Fibroblast of skin of back (primary cell): ENCODE measurements at regions not wholly inside any gene's neighbourhood (a gene's known extent, or its start where the extent isn't known, plus 50 kb on each side); places are given as distances from the start of the nearest gene placed in this dataset.
A peak's percentile ranks its signal among the peaks of the same experiment; 100 is the strongest.

Experiments used
- DNase-seq: peaks from one replicate; pipeline ENCODE4 v3.0.0-alpha.2; 2013

- peak; percentile 85 for DNase-seq
Observed at GRCh38 chr12:91381309-91381804, 198.7 kb upstream of the DCN start.

GRCh38 chr12:91380631-91381030 is 198.0 kb upstream of the DCN start:
- DNase-seq = no peak

DNA sequence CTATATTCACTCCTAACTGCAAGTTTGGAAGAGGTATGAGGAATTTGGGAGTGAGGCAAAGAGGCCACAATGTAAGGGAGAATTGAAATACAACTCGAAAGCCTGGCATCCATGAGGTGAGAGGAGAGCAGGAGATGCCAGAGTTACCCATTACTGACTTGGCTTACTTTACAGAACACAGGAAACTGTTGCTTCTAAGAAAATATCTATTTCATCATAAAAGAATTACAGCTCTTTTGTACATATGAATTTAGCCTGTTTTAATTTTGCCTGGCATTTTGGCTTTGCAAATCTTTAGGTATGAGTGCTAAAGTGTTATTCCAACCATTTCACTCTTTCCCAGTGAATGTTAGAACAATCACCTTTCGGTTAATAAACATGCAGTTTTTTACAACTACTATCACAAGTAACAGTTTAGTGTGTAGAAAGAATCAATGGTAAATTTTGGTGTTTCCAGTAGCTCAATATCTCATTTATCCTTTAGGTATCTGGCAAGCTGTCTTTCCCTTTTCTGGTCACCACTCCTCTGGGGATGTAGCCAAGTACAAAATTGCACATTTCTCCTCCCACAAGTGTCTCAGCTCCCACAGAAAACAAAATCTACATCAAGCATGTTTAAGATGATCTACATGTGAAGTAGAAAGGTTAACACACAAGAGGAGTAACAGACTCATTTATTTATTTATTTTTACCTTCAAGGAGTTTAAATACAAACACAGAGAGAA is 196.6 kb upstream of the DCN start:
- no peak for DNase-seq

- peak; percentile 34 for DNase-seq
Observed at GRCh38 chr12:91377436-91377835, 194.8 kb upstream of the DCN start.

GRCh38 chr12:91373086-91373485 is 190.5 kb upstream of the DCN start:
- no peak for DNase-seq

DNA sequence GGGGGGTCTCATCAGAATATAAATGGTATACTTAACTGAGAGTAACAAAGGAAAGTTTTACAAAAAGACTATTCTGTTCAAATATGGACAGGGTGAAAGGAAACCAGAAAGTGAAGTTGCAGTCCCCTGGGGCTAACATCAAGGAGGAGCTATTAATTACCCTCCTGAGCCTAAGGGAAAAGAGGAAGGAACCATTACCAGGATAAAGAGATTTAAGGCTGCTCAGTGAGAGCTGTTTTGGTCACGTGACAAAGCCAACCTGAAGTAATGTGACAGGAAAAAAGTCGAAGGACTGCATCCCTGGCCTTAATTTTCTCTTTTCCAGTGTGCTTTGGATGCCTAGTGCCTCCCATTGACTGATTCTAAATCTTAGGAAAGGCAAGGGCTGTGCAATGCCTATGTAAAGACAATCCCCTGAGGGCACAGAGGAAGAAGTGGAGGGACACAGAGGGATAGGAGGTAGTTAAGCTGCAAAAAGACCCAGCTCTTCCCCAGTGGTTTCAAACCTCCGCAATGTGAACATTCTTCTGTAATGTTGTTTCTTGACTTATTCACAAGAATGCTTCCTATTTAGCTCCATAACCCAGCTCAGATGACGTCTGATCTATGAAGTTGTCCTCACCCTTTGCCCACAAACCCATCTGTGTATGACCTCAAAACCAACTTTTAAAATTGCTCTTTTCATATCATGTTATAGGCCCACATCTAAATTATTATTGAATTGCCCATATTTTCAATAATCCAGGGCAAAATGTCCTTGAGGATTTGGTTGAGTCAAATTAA is 187.7 kb upstream of the DCN start:
- DNase-seq = no peak

- DNase-seq = no peak
Observed at GRCh38 chr12:91368613-91369012, 186.0 kb upstream of the DCN start.

DNA sequence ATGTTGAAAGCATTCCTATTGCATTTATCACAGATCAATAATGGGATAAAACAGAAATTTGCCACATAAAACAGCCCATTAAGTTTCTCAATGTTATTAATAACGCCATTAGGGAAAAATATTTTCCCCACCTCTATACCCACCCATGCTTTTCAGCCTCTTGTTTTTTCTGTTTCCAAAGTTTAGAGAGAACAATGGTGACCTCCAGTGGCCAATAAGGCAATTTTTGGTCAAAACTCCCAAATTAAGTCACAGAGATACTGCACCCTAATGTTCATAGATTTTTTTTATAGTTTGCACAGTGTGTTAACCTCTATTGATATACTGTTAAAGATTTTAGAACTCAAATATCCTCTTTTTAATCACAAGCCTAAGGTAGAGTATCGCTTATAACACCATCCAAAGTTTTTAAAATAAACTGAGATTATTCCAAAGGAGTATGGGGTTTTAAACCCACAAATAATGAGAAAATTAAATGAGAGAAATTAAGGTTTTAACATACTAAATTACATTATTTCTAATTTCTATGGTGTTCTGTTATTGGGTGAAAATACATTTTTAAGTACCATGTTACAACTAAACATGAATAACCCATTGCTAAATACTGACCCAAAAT is 184.7 kb upstream of the DCN start:
- DNase-seq = peak; percentile 43

GRCh38 chr12:91364471-91365184 is 182.0 kb upstream of the DCN start:
- no peak for DNase-seq

DNA sequence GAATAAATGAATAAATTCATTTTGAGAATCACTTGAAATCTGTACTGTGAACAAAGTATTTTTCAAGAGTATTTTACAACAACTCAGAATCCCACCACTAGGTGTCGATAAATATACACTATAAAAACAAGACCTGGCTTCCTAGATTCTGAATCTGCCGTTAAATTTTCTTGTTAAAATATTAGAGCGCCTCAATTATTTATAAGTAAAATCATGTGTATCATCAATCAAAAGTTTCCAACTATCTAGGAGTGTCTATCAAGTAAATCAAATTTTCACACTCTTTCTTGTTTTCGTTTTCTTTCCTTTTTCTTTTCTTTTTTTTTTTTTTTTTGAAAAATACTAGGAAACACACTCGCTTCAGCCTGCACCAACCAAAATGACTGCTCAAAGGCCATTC is 179.2 kb upstream of the DCN start:
- peak; percentile 48 for DNase-seq

GRCh38 chr12:91357381-91357780 is 174.8 kb upstream of the DCN start:
- no peak for DNase-seq

DNA sequence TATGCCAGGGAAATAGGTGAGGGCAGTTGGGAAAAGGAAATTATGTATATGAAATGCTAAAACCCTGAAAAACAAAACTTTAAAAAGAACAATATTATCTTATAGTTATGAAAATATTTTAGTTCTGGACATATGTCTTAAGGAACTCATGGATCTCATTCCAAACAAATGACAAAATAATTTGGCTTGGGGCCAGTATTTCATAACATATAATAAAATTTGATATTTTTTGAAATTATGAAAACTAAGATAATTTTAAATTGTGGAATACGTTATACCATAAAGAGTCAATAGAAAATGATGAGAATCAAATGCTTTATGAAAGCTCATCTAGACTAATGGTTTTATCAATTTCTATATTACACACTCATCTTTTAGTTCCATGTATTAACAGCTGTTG is 173.8 kb upstream of the DCN start:
- peak; percentile 48 for DNase-seq

GRCh38 chr12:91355150-91356006 is 172.8 kb upstream of the DCN start:
- peak; percentile 80 for DNase-seq

DNA sequence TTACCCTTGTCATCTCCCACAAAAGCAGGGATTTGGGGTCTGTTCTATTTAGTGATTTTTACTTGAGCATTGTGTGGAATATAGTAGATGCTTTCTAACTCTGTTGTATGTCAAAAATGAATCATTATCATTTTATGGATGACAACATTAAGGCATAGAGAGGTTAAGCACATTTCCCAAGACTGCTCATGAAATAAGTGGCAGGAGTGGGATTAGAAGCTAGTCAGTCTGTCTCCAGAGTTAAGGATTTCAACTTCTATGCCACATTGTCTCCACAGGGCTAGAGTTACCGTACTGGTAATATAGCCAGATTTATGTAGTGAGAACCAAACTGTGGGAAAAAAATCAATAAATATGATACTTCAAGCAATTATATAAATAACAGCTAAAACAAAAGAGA is 170.6 kb upstream of the DCN start:
- no peak for DNase-seq

DNA sequence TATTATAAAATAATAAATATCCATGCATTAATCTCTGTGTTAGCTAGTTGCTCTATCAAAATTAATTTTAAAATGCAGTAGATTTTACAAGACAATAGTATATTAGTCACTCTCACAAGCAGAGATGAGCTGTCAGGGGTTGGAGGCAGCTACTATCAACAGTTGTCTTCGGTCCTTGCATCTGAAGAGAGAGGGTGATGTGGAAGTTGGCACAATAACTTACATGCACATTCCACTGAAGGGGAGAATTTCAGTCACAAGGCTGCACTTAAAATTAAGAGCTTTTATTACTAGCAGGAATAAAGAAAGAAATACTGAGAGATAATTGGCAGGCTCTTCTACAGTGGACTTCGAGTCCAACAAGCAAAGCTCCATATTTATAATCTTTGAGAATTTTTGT is 166.9 kb upstream of the DCN start:
- no peak for DNase-seq

DNA sequence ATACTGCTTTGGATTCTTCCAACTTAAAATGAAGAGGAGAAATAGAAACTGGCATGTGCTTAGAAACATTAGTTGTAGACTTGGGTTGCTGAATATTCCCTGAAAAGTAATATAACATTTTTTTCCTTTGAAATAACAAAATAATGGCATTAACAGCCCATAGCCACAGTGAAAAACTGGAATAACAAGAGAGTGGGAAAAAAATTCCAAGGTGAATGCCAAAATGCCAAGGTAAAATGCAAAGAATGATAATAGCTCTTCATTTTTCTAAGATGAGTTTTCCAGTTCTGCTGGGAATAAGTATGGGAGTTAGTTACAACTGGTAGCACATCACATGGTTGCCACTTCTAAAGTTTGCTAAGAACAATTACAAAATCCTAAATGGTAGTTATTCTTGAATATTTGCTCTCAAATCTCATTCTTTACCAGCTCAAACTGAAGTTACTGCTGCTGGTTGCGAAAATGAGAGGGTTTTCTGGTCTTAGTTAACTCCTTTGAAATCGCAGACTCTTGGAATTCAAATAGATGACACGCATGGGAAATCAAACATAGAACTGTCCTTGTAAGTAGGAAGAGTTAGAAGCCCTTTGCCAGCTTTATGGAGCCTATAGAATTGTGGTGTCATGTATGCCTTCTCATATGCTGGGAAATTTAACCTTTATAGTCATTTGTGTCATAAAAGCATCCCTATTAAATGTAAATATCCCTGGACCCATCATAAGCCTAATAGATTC is 165.0 kb upstream of the DCN start:
- DNase-seq = no peak

DNA sequence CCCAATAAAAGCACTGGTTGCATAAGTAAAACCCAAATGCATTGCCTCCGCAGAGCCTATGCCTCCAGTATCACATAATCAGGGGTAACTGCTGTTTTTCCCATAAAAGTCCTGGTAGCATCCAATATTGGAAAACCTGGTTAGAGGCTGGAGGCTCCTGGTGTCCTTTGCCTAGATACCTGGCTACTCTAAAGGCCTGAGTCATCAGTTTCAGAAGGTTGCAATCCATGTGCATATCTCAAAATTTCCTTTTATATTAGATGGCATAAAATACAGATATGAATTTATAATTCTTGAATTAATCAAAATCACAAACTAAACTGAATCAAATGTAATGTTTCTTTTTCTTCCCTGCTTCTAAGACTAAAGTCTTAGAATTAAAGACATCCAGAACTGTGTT is 164.2 kb upstream of the DCN start:
- no peak for DNase-seq

- DNase-seq = no peak
Observed at GRCh38 chr12:91344408-91344807, 161.8 kb upstream of the DCN start.

GRCh38 chr12:91343010-91343409 is 160.4 kb upstream of the DCN start:
- DNase-seq = no peak

GRCh38 chr12:91339106-91339505 is 156.5 kb upstream of the DCN start:
- no peak for DNase-seq

DNA sequence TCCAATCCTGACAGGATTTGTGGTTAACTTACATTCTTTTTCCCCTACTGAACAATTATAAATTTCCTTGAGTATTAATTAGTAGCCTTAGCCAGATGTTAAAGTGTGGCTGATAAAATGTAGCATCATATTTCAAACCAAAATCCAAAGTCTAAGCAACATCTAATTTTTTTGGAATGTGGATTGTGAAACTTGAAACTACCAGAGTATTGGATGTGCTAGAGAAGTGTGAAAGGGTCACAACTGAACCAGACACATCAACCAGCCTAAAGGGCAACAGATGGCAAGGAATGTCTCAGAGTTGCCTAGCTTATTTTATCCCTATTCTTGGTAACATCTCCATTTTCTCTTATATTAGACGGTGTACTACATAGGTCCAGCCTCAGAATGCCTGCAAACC is 153.1 kb upstream of the DCN start:
- no peak for DNase-seq
